HG03097 (cell line): ENCODE measurements at regions not wholly inside any gene's neighbourhood (a gene's known extent, or its start where the extent isn't known, plus 50 kb on each side); places are given as distances from the start of the nearest gene placed in this dataset.

Source experiments
- ATAC-seq: cut with Tn5 transposase; IDR thresholded peaks from one replicate; pipeline ENCODE4 v1.9.1; 2021; ENCODE audit not compliant: unreplicated experiment, low FRiP score

GRCh38 chr12:97082029-97082428, 175.0 kb downstream of the NEDD1 start:
- no peak for ATAC-seq

DNA sequence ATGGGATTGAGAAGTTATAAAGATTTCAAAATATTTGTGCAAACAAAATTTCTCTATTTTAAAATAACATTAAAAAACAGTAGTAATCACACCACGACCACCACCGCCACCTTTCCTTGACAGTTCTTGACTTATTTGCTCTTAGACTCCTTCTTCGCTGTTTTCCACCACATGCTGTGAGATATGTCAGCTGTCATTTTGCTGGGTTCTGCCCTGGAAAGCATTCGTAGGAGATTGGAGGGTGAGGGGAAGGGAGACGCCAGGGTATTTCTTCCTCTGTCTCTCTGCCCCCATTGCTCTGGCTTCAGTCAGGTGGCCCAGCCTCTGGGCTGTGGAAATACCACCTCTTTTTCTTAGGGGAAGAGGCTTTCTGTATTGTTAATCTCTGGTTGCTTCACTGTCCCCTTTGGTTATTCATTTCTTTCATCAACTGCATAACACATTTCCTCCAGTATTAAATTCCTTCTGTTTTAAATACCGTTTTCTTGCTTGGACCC, 186.2 kb downstream of the NEDD1 start:
- no peak for ATAC-seq

DNA sequence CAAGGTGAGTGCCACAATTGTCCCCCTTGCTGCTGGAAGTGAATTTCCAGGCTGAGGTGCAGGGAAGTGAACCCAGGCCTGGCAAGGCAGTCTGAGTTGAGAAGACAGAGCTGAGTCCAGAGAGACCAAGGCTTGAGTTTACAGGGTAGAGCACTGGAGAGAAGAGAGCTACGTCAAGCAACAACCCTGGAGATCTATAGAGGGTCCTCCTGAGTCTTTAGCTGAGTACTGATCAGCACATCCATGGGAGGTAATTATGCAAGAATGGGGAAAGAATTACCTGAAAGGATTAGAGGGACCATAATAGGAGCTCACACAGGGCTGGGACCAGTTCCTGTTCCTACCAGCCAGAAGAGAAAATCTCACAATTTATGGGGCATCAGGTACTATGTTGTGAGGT, 190.7 kb downstream of the NEDD1 start:
- ATAC-seq: no peak

DNA sequence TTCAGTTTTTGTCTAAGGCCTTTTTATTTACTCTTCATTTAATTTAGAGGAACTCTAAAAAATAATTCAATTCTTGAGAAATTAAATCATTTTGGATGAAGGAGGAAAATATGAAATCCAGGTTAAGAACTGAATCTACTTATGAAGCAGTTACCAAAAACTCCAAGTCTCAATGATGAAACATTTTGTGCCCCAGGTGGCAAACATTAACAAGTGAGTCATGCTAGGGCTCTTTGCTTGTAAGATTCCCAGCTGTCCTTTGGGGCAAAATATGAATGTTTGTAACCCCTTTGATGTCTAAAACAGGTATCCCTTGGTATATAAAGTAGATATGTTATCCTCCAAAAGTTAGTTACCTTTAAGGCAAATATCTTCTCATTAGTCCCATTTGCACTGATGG, 202.4 kb downstream of the NEDD1 start:
- no peak for ATAC-seq

DNA sequence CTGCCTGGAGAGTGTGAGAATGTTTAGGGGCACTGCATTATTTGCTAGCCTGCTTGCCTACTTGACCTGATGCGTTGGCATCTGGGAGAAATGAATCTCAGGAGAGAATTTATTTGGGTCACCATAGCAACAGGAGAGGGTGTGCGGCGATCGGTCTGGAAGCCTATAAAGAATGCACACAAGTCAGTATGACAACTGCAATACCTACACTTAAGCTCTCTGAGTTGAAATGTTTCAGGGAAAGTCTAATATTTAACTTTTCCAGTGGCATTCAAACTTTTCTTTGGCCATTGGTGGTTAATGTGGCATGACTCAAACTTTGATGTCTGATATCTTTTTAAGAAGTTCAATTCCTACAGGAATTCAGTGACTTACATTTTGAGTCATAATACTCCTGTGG, 205.1 kb downstream of the NEDD1 start:
- no peak for ATAC-seq

DNA sequence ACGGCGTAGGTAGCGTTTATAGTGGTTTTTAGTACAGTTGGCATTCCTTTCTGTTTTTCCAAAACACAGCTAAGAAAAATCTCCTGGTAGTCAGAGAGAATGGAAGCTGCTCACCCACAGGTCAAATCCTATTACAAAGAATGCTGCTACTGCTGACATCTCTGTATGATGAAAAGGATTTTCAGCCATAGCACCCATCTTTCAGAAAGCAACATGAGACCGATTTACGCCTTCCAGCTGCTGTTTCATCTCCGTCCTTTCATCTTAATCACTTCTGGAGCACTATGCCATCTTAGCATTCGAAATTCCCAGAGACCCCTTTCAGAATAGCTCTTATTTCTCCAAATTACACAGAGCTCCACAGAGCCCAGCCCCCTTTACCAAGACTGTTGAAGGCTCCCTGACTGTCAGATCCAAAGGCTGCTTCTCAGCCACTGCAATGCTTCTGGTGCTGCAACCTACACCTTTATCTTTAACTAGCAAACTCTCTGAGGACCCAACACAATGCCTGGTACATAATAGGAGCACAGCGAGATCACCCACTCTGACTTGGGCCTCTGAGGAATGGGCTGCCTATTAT, 211.8 kb downstream of the NEDD1 start:
- ATAC-seq: no peak

GRCh38 chr12:97127061-97127460, 220.0 kb downstream of the NEDD1 start:
- no peak for ATAC-seq

DNA sequence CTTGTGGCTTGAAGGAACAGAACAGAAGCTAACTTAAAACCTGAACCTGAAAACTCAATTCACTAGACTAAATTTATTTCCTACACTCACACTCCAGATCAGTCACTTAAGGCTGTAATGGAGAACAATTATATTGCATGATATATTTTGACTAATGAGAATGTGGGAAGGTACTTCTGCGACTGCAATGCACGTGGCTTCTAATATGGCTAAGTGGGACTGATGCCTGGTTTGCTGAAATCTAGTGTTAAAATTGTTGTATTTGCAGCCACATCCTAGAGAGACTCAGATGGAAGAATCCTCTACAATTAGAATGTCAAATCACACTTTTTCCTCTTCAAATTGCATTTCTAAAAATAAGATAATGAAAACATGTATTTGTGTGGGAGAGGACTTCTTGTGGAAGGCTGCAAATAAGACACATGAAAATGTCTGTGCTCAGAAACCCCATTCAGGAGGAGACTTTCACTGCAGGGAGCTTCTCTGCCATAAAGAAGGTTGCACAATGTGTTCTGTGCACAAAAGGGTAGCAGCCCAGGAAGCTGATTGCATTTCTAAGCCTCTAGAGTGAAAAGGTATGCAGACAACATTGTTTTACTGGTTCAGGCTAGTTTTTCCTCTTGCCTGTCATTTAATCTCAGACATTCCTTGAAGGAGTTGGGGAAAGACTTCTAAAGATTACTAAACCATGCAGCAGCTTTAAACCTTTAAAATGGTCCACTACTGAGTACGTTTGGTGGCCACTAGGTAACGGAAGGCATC, 224.3 kb downstream of the NEDD1 start:
- no peak for ATAC-seq

DNA sequence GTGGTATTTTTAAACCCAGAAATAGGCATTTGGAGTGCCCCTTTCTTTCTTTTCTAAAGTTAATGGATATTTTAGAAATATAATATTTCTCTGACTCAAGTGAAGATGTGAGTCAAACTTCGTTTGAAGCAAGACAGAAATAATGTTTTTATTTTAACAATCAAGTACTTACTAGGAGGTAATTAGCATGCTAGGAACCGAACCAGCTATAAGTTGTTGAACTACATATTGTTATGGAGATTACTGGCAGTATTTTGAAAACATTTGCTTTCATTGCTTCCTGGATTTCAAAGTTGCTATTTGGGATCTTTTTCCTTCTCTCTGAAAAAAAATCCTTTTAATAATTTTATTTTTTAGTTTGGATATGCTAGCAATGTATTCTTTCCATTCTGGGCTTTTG, 225.2 kb downstream of the NEDD1 start:
- ATAC-seq: no peak

DNA sequence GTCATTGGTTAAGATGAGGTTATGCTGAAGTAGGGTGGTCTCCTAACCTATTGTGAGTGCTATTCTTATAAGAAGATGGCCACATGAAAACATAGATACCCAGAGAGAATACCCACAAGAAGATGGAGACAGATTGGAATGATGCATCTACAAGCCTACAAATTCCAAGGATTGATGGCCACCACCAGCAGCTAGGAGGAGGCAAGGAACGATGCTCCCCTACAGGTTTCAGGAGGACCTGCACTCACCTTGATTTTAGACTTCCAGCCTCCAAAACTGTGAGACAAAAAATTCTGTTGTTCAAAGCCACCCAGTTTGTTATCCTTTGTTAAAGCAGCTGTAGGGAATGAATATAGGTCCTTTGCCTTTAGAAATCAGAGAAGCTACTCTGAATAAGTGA, 227.4 kb downstream of the NEDD1 start:
- no peak for ATAC-seq

- ATAC-seq: no peak
Observed at GRCh38 chr12:97140355-97140754, 233.3 kb downstream of the NEDD1 start.

- ATAC-seq: no peak
Observed at GRCh38 chr12:97142737-97143410, 235.8 kb downstream of the NEDD1 start.

GRCh38 chr12:97148941-97149559, 242.0 kb downstream of the NEDD1 start:
- ATAC-seq: peak; percentile 99

DNA sequence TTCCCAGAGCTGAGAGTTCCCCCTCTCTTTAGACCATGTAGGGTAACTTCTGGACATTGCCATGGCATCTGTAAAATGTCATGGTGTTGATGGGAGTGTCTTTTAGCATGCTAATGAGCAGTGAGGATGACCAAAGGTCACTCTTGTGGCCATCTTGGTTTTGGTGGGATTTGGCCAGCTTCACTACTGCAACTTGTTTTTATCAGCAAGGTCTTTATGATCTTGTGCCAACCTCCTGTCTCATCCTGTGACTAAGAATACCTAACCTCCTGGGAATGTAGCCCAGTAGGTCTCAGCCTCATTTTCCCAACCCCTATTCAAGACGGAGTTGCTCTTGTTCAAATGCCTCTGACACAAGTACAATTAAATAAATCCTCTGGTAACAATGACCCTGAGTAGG, 244.4 kb downstream of the NEDD1 start:
- no peak for ATAC-seq

DNA sequence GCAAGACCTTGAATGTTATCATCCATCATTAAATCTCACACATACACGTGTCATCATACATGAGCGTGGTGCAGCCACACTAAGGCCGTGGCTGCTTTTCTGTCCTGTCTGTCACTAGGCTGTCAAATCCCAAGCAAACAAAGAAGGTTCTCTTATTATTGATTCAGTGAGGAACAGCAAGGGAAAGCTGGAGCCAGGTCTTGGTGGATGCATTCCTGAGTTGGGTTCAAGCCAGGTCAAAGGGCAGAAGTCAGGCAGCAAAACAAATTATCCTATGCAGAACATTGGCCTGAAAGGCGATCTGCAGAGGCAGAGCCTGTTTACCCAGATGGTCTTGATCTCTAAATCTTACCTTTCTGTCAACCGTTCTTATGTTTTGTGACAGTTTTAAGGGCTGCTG, 252.3 kb downstream of the NEDD1 start:
- ATAC-seq: no peak

- ATAC-seq: no peak
Observed at GRCh38 chr12:97160277-97160676, 253.2 kb downstream of the NEDD1 start.

GRCh38 chr12:97162173-97162572, 255.1 kb downstream of the NEDD1 start:
- ATAC-seq: no peak

DNA sequence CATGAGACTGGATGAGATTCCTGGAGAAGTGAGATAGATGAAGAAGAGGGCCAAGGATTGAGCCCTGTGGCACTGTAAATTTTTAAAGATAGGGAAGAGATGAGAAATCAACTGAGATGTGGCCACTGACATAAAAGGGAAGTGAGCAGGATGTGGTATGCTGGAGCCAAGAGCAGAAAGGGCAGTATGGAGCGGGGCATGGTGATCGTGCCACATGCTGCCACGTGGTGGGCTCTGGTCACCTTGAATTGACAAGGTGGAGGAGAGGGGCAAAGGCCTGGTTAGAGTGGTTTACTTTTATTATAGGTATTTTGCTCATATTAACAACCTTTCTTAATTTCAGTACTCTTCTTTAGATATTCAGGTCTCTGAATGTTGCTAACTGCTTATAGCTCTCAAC, 257.9 kb downstream of the NEDD1 start:
- ATAC-seq: no peak

- ATAC-seq: no peak
Observed at GRCh38 chr12:97167598-97167997, 260.5 kb downstream of the NEDD1 start.

- ATAC-seq: no peak
Observed at GRCh38 chr12:97168804-97169203, 261.7 kb downstream of the NEDD1 start.

DNA sequence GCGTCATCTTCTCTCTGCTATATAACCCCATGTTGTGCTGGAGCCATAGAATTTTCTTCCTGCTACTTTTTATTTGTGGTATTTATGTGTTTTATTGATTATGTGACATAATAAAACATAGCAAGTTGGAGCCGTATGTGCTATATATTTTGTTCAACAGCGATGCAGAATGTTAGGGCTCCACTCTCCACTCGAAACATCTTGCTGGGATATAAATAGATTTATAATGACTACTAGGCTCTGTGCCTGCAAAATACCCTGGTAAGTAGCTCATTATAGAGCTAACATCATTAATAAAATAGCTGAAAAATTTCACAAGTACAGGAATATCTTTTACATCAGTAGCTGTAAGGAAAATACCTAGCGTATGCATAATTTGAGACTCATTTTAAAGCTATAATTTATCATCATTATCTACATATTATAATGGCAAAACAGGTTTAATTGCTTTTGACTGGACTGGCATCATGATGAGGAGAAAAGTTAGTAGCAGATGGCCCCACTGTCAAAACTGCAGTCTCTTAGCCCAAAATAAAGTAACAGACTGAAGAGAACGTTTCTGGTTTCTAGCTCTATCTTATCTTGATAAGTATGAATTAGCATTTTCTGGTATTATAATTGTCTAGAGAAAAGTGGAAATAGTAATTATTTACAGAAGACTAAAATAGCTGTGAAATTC, 263.0 kb downstream of the NEDD1 start:
- ATAC-seq: no peak
